ENCODE measurements at regions not wholly inside any gene's neighbourhood (a gene's known extent, or its start where the extent isn't known, plus 50 kb on each side); places are given as distances from the start of the nearest gene placed in this dataset.
"Not testable (repeated sequence)": the region's sequence is repeated elsewhere in the genome, so short reads cannot be mapped to it uniquely, and the experiment has no call there.

DNA sequence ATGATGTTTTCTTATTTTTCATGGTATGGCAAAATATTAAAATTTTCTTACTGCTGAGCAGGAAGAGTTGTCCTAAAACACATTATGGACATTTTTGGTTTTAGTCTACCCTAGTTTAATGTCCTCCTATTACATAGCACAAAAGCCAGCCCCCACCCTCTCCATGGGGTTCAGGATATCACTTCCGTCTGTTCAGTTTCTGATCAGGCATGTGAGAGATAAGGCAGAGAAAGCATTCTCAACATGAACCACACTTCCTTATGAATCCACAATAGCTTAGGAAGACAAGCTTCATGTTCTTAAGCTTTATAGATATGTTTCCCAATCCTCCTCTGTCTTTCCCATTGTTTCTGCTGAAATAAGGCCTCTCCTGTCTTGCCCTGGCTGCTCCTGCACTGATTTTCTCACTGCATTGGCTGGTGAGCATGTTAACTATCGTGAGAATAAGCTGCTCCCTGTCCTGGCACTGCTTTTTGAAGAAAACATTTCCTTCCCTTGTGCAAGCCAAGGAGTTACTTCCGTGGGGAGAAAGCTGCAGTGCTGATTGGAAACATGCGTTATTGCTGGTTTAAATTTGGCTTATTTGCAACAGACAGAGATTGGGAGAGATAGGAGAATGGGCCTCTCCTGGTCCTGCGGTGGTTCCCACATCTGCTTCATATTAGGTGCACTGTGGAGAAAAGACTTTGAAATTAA, 260.3 kb upstream of the RPS23 start:
- Histone ChIP-seq H3K4me1 (ENCODE audit: insufficient read depth, poor library complexity, severe bottlenecking) (no peaks in the 10 kb centered on the region), H3K4me3 (ENCODE audit: severe bottlenecking) (no peak overlapping the region), H3K9me3 (ENCODE audit: severe bottlenecking) (no peaks in the 10 kb centered on the region), H3K36me3 (ENCODE audit: low read depth) (no peaks in the 10 kb centered on the region), H3K27ac (ENCODE audit: poor library complexity, severe bottlenecking) (no peak overlapping the region), H3K27me3 (ENCODE audit: insufficient read depth, poor library complexity, severe bottlenecking) (no peaks in the 10 kb centered on the region)
- ATAC-seq (ENCODE audit: low read depth) (no peak), DNase-seq (ENCODE audit: low spot score) (no peak)
- TF ChIP-seq, protein P1, sequence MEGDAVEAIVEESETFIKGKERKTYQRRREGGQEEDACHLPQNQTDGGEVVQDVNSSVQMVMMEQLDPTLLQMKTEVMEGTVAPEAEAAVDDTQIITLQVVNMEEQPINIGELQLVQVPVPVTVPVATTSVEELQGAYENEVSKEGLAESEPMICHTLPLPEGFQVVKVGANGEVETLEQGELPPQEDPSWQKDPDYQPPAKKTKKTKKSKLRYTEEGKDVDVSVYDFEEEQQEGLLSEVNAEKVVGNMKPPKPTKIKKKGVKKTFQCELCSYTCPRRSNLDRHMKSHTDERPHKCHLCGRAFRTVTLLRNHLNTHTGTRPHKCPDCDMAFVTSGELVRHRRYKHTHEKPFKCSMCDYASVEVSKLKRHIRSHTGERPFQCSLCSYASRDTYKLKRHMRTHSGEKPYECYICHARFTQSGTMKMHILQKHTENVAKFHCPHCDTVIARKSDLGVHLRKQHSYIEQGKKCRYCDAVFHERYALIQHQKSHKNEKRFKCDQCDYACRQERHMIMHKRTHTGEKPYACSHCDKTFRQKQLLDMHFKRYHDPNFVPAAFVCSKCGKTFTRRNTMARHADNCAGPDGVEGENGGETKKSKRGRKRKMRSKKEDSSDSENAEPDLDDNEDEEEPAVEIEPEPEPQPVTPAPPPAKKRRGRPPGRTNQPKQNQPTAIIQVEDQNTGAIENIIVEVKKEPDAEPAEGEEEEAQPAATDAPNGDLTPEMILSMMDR (IDR thresholded peaks at IDR 0.05; ENCODE audit: poor library complexity, severe bottlenecking): no peak

DNA sequence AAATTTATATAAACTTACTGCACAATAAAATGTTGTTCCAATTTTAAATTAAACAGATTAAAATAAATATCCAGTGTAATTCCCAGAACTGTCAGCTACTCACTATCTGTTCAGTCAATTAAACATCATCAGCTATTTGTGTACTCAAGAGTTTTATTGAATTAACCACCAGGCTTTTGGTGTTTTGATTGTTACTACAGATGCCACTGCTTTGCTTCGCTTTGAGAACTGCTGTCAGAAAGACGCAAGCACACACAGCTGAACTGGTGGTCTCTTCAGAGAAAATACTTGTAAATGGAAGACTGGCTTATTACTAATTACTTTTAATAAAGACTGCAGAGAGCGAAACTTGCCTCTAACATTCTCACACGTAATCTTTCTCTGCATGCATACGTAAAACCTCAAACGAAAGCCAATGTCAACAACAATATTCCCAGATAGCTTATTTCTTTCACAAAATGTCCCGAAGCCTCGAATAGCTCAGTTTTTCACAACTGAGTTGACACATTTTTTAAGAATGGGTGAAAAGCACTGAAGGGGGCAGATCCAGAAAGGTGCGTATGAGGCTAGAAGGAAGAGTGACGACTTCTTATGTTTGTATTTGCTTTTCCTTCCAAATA, 259.6 kb upstream of the RPS23 start:
- no peaks in the 10 kb centered on the region for H3K9me3 ChIP-seq (ENCODE audit: severe bottlenecking)
- DNase-seq (ENCODE audit: low spot score) (no peak), ATAC-seq (ENCODE audit: low read depth) (no peak)
- no peak overlapping the region for H3K27ac ChIP-seq (ENCODE audit: poor library complexity, severe bottlenecking)
- no peak overlapping the region for H3K4me3 ChIP-seq (ENCODE audit: severe bottlenecking)
- no peaks in the 10 kb centered on the region for H3K27me3 ChIP-seq (ENCODE audit: insufficient read depth, poor library complexity, severe bottlenecking)
- TF ChIP-seq, protein P1 (IDR thresholded peaks at IDR 0.05; ENCODE audit: poor library complexity, severe bottlenecking): no peak
- H3K4me1 ChIP-seq (ENCODE audit: insufficient read depth, poor library complexity, severe bottlenecking): no peaks in the 10 kb centered on the region
- no peaks in the 10 kb centered on the region for H3K36me3 ChIP-seq (ENCODE audit: low read depth)

DNA sequence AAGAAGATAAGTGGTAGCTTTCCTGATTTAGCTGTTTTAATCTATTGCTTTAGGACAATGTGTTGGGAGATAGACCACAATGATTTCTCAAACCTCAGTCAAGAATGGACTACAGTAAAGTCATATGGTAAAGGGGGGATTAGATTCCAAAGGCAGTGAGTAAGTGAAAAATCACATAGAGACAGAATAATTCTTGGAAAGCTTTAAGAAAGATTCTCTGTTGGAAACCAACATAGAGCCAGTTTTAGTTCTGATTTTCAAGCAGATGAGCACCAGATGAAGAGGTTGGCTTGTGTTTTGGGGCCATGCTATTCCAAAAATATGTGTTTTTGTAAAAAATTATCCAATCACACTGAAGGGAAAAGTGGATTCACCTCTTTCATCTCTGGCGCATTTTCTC, 256.8 kb upstream of the RPS23 start:
- Histone ChIP-seq H3K4me1 (ENCODE audit: insufficient read depth, poor library complexity, severe bottlenecking) (no peaks in the 10 kb centered on the region), H3K4me3 (ENCODE audit: severe bottlenecking) (no peak overlapping the region), H3K27me3 (ENCODE audit: insufficient read depth, poor library complexity, severe bottlenecking) (no peaks in the 10 kb centered on the region), H3K27ac (ENCODE audit: poor library complexity, severe bottlenecking) (no peak overlapping the region), H3K36me3 (ENCODE audit: low read depth) (no peaks in the 10 kb centered on the region), H3K9me3 (ENCODE audit: severe bottlenecking) (no peaks in the 10 kb centered on the region)
- DNase-seq (ENCODE audit: low spot score) (no peak), ATAC-seq (ENCODE audit: low read depth) (no peak)
- TF ChIP-seq, protein P1 (IDR thresholded peaks at IDR 0.05; ENCODE audit: poor library complexity, severe bottlenecking): no peak

DNA sequence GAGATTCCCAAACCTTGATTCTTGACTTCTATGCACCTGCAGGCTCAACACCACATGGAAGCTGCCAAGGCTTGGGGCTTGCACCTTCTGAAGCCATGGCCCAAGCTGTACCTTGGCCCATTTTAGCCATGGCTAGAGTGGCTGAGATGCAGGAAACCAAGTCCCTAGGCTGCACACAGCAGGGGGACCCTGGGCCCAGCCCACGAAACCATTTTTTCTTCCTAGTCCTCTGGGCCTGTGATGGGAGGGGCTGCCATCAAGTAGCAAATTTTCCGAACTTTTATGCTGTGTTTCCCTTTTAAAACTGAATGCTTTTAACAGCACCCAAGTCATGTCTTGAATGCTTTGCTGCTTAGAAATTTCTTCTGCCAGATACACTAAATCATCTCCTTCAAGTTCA, 253.9 kb upstream of the RPS23 start:
- H3K9me3 ChIP-seq (ENCODE audit: severe bottlenecking); DNase-seq (ENCODE audit: low spot score); H3K4me3 ChIP-seq (ENCODE audit: severe bottlenecking); H3K36me3 ChIP-seq (ENCODE audit: low read depth); H3K27ac ChIP-seq (ENCODE audit: poor library complexity, severe bottlenecking); H3K4me1 ChIP-seq (ENCODE audit: insufficient read depth, poor library complexity, severe bottlenecking); ATAC-seq (ENCODE audit: low read depth); H3K27me3 ChIP-seq (ENCODE audit: insufficient read depth, poor library complexity, severe bottlenecking): not testable (repeated sequence)

DNA sequence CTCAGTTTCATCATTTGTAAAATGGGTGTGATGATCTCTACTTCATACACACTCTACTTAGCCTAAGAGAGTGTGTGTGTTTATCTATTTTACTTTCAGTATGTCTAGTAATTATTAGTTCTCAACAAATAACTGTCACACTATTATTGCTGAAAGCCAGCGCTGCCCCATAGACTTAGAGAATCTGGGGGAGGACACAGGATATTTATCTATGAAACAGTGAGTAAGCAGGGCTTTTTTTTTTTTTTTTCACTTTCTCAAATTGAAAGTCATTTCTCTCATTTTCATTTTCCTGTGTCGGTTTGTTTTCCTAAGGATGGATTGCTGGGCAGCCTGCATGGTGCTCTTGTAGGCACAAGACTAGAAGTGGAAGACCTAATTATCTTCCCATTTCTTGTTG, 248.4 kb upstream of the RPS23 start:
- TF ChIP-seq, protein P1 (IDR thresholded peaks at IDR 0.05; ENCODE audit: poor library complexity, severe bottlenecking): no peak
- Histone ChIP-seq H3K4me3 (ENCODE audit: severe bottlenecking) (no peak overlapping the region), H3K27me3 (ENCODE audit: insufficient read depth, poor library complexity, severe bottlenecking) (no peaks in the 10 kb centered on the region), H3K36me3 (ENCODE audit: low read depth) (no peaks in the 10 kb centered on the region), H3K4me1 (ENCODE audit: insufficient read depth, poor library complexity, severe bottlenecking) (no peaks in the 10 kb centered on the region), H3K9me3 (ENCODE audit: severe bottlenecking) (no peaks in the 10 kb centered on the region), H3K27ac (ENCODE audit: poor library complexity, severe bottlenecking) (no peak overlapping the region)
- DNase-seq (ENCODE audit: low spot score) (no peak), ATAC-seq (ENCODE audit: low read depth) (no peak)

All from RWPE2 (cell line).